ENCODE measurements at regions not wholly inside any gene's neighbourhood (a gene's known extent, or its start where the extent isn't known, plus 50 kb on each side); places are given as distances from the start of the nearest gene placed in this dataset.

GRCh38 chr2:71778514-71778913 is 325.2 kb downstream of the DYSF start:
- TF ChIP-seq CTCF (IDR thresholded peaks at IDR 0.05) (no peak), POLR2A (IDR thresholded peaks at IDR 0.05) (no peak)
